GM23248 (cell line): ENCODE measurements at regions not wholly inside any gene's neighbourhood (a gene's known extent, or its start where the extent isn't known, plus 50 kb on each side); places are given as distances from the start of the nearest gene placed in this dataset.
"Not testable (repeated sequence)": the region's sequence is repeated elsewhere in the genome, so short reads cannot be mapped to it uniquely, and the experiment has no call there.

Experiments used
- DNase-seq: peaks from one replicate; pipeline ENCODE4 v3.0.0-alpha.2; 2015
- H2AFZ ChIP-seq: fragments of 200-600 bp; sonication (generic); 2 replicates; pipeline ENCODE4 v1.6.1; 2016; ENCODE audit warnings: antibody characterized with exemption
- H3F3A ChIP-seq: fragments of 200-600 bp; sonication (generic); 2 replicates; pipeline ENCODE4 v1.6.1; 2016; ENCODE audit warnings: mild to moderate bottlenecking, antibody characterized with exemption, mixed run types; ENCODE audit not compliant: insufficient read depth
- H3K27ac ChIP-seq: fragments of 200-600 bp; sonication (generic); 2 replicates; pipeline ENCODE4 v1.5.1; 2016; ENCODE audit warnings: mild to moderate bottlenecking
- H3K27me3 ChIP-seq: fragments of 200-600 bp; sonication (generic); replicated peaks from 2 replicates; pipeline ENCODE4 v1.6.1; 2016; ENCODE audit warnings: mild to moderate bottlenecking; ENCODE audit not compliant: insufficient read depth
- H3K36me3 ChIP-seq: fragments of 200-600 bp; sonication (generic); 2 replicates; pipeline ENCODE4 v1.6.1; 2016; ENCODE audit warnings: low read depth, mild to moderate bottlenecking
- H3K4me1 ChIP-seq: fragments of 200-600 bp; sonication (generic); 2 replicates; pipeline ENCODE4 v1.6.1; 2016; ENCODE audit warnings: mild to moderate bottlenecking; ENCODE audit not compliant: insufficient read depth
- H3K4me2 ChIP-seq: fragments of 200-600 bp; sonication (generic); one replicate; pipeline ENCODE4 v1.6.1; 2016; ENCODE audit warnings: mild to moderate bottlenecking; ENCODE audit not compliant: unreplicated experiment
- H3K4me3 ChIP-seq: fragments of 200-600 bp; sonication (generic); 2 replicates; pipeline ENCODE4 v1.5.1; 2016; ENCODE audit warnings: mild to moderate bottlenecking
- H3K79me2 ChIP-seq: fragments of 200-600 bp; sonication (generic); 2 replicates; pipeline ENCODE4 v1.6.1; 2016; ENCODE audit warnings: mild to moderate bottlenecking; ENCODE audit not compliant: insufficient read depth
- H3K9ac ChIP-seq: fragments of 200-600 bp; sonication (generic); 2 replicates; pipeline ENCODE4 v1.6.1; 2016; ENCODE audit warnings: mild to moderate bottlenecking
- H3K9me2 ChIP-seq: fragments of 200-600 bp; sonication (generic); 2 replicates; pipeline ENCODE4 v1.6.1; 2016; ENCODE audit warnings: mixed run types, mild to moderate bottlenecking, moderate library complexity; ENCODE audit not compliant: insufficient read depth
- H3K9me3 ChIP-seq: fragments of 200-600 bp; sonication (generic); one replicate; pipeline ENCODE4 v1.6.1; 2017; ENCODE audit warnings: low read depth
- H4K20me1 ChIP-seq: fragments of 200-600 bp; sonication (generic); 2 replicates; pipeline ENCODE4 v1.6.0; 2016; ENCODE audit not compliant: insufficient read depth
- EZH2 ChIP-seq: fragments of 200-600 bp; sonication (generic); IDR thresholded peaks from 2 replicates; pipeline ENCODE4 v1.6.1; 2018; ENCODE audit warnings: antibody characterized with exemption, mild to moderate bottlenecking; ENCODE audit not compliant: insufficient read depth, poor library complexity, severe bottlenecking
- EZH2phosphoT487 ChIP-seq: fragments of 200-600 bp; sonication (generic); IDR thresholded peaks from 2 replicates; pipeline ENCODE4 v1.6.1; 2018; ENCODE audit warnings: antibody characterized with exemption, moderate library complexity, mild to moderate bottlenecking, low read depth; ENCODE audit not compliant: insufficient read depth
- WGBS, 2 experiments: methylation state at CpG; one replicate each; pipeline ENCODE4 v1.1.6; 2015 to 2017; ENCODE audit warnings: low lambda C conversion rate in 2 of 2, low coverage in 1 of 2; ENCODE audit errors: missing lambda C conversion rate in 2 of 2; 5-methylcytosine and 5-hydroxymethylcytosine counted together
- in situ Hi-C: fragments of 300-500 bp; cut with MboI; formaldehyde crosslinking; loops from 2 replicates; pipeline ENCODE4 v1.15.0; 2020

GRCh38 chr16:64343061-64343819, 778.6 kb downstream of the CDH11 start:
- Histone ChIP-seq H3K9me2 (no peaks in the 10 kb centered on the region), H3K36me3 (no peaks in the 10 kb centered on the region), H3K27me3 (no peaks in the 10 kb centered on the region), H3K79me2 (no peaks in the 10 kb centered on the region), H3K4me1 (peaks cover 13% of the 10 kb centered on the region), H3K4me2 (no peak overlapping the region), H3K27ac (no peak overlapping the region), H3K4me3 (no peak overlapping the region), H2AFZ (no peak overlapping the region), H4K20me1 (no peaks in the 10 kb centered on the region), H3K9ac (no peak overlapping the region), H3F3A (peaks cover 7% of the 10 kb centered on the region; the same call in 1 of the 2 replicates), H3K9me3 (no peaks in the 10 kb centered on the region)
- in situ Hi-C loops: no loop called here
- TF ChIP-seq EZH2phosphoT487 (no peak), EZH2 (no peak)
- DNase-seq: no peak
- 97 to 98% methylated on average over 6 to 8 of the region's 8 CpGs for whole genome bisulfite sequencing, 2 experiments

GRCh38 chr16:64341336-64341735, 780.5 kb downstream of the CDH11 start:
- H3K9ac ChIP-seq, H3K79me2 ChIP-seq, in situ Hi-C loops, H3K36me3 ChIP-seq, H3K27ac ChIP-seq, DNase-seq, H3K4me2 ChIP-seq, H3F3A ChIP-seq, H3K27me3 ChIP-seq, H3K9me2 ChIP-seq, H3K4me3 ChIP-seq, H2AFZ ChIP-seq, H4K20me1 ChIP-seq, H3K9me3 ChIP-seq: not testable (repeated sequence)
- 92 to 100% methylated on average over 1 of the region's 1 CpG for WGBS, 2 experiments
- H3K4me1 ChIP-seq: peaks cover 13% of the 10 kb centered on the region

GRCh38 chr16:64339052-64339770, 782.7 kb downstream of the CDH11 start:
- H3K9me2 ChIP-seq: no peaks in the 10 kb centered on the region
- no peak overlapping the region for H2AFZ ChIP-seq
- H3F3A ChIP-seq: peaks cover 7% of the 10 kb centered on the region; the same call in 1 of the 2 replicates
- H3K9ac ChIP-seq: no peak overlapping the region
- H4K20me1 ChIP-seq: no peaks in the 10 kb centered on the region
- H3K4me2 ChIP-seq: no peak overlapping the region
- no peak overlapping the region for H3K4me3 ChIP-seq
- no peaks in the 10 kb centered on the region for H3K36me3 ChIP-seq
- no peaks in the 10 kb centered on the region for H3K27me3 ChIP-seq
- H3K9me3 ChIP-seq: no peaks in the 10 kb centered on the region
- peak; percentile 81; the same call in 1 of the 2 replicates for TF ChIP-seq EZH2phosphoT487
- no peak for TF ChIP-seq EZH2
- WGBS, 2 experiments: 59 to 60% methylated on average over 4 of the region's 4 CpGs
- peak overlapping the region; percentile 29 for H3K27ac ChIP-seq
- H3K79me2 ChIP-seq: no peaks in the 10 kb centered on the region
- peak; percentile 91 for DNase-seq
- in situ Hi-C loops: no loop called here
- peaks cover 13% of the 10 kb centered on the region for H3K4me1 ChIP-seq

GRCh38 chr16:64321881-64322280, 800.0 kb downstream of the CDH11 start:
- Histone ChIP-seq H2AFZ (no peak overlapping the region), H3K4me1 (no peaks in the 10 kb centered on the region), H3K36me3 (no peaks in the 10 kb centered on the region), H3K27me3 (no peaks in the 10 kb centered on the region), H3K9ac (no peak overlapping the region), H3K27ac (no peak overlapping the region), H3K4me2 (no peak overlapping the region), H3K4me3 (no peak overlapping the region), H3F3A (no peaks in the 10 kb centered on the region), H3K79me2 (no peaks in the 10 kb centered on the region), H3K9me3 (no peaks in the 10 kb centered on the region), H3K9me2 (no peaks in the 10 kb centered on the region), H4K20me1 (no peaks in the 10 kb centered on the region)
- no peak for DNase-seq
- 92 to 96% methylated on average over 2 of the region's 2 CpGs for WGBS, 2 experiments
- in situ Hi-C loops: no loop called here
- TF ChIP-seq EZH2phosphoT487 (no peak), EZH2 (no peak)
